ENCODE measurements at regions not wholly inside any gene's neighbourhood (a gene's known extent, or its start where the extent isn't known, plus 50 kb on each side); places are given as distances from the start of the nearest gene placed in this dataset.

GRCh38 chr2:187230088-187230487, 218.0 kb downstream of the CALCRL start:
- H3K27ac ChIP-seq (ENCODE audit: low read depth, low read length) = no peak overlapping the region
- no peaks in the 10 kb centered on the region for H3K4me1 ChIP-seq (ENCODE audit: insufficient read depth, low read length)
- H3K4me2 ChIP-seq (ENCODE audit: insufficient read depth, low read length) = no peak overlapping the region
- H3K27me3 ChIP-seq (ENCODE audit: insufficient read depth, low read length) = no peaks in the 10 kb centered on the region
- H4K20me1 ChIP-seq (ENCODE audit: insufficient read depth, low read length) = no peaks in the 10 kb centered on the region
- no peak for TF ChIP-seq CTCF (IDR thresholded peaks at IDR 0.05; ENCODE audit: extremely low read depth, low read depth, low read length)
- H3K9me3 ChIP-seq (ENCODE audit: low read depth, low read length) = no peaks in the 10 kb centered on the region
- H3K36me3 ChIP-seq (ENCODE audit: insufficient read depth, low read length) = no peaks in the 10 kb centered on the region
- no peak overlapping the region for H3K4me3 ChIP-seq (ENCODE audit: insufficient read depth, low read length)
- H2AFZ ChIP-seq (ENCODE audit: low read length) = no peak overlapping the region
- DNase-seq (ENCODE audit: insufficient read length, low spot score, missing footprints) = no peak
- H3K79me2 ChIP-seq (ENCODE audit: insufficient read depth, low read length) = no peaks in the 10 kb centered on the region

- H2AFZ ChIP-seq (ENCODE audit: low read length) = no peak overlapping the region
- H4K20me1 ChIP-seq (ENCODE audit: insufficient read depth, low read length) = no peaks in the 10 kb centered on the region
- no peaks in the 10 kb centered on the region for H3K79me2 ChIP-seq (ENCODE audit: insufficient read depth, low read length)
- H3K4me2 ChIP-seq (ENCODE audit: insufficient read depth, low read length) = no peak overlapping the region
- no peaks in the 10 kb centered on the region for H3K9me3 ChIP-seq (ENCODE audit: low read depth, low read length)
- H3K4me3 ChIP-seq (ENCODE audit: insufficient read depth, low read length) = no peak overlapping the region
- no peaks in the 10 kb centered on the region for H3K36me3 ChIP-seq (ENCODE audit: insufficient read depth, low read length)
- H3K4me1 ChIP-seq (ENCODE audit: insufficient read depth, low read length) = no peaks in the 10 kb centered on the region
- no peak for TF ChIP-seq CTCF (IDR thresholded peaks at IDR 0.05; ENCODE audit: extremely low read depth, low read depth, low read length)
- H3K27me3 ChIP-seq (ENCODE audit: insufficient read depth, low read length) = no peaks in the 10 kb centered on the region
- no peak for DNase-seq (ENCODE audit: insufficient read length, low spot score, missing footprints)
- no peak overlapping the region for H3K27ac ChIP-seq (ENCODE audit: low read depth, low read length)
Measured at GRCh38 chr2:187228986-187229385, 219.1 kb downstream of the CALCRL start.

- Histone ChIP-seq H4K20me1 (ENCODE audit: insufficient read depth, low read length) (no peaks in the 10 kb centered on the region), H3K27ac (ENCODE audit: low read depth, low read length) (no peak overlapping the region), H3K4me2 (ENCODE audit: insufficient read depth, low read length) (no peak overlapping the region), H3K79me2 (ENCODE audit: insufficient read depth, low read length) (no peaks in the 10 kb centered on the region), H3K4me1 (ENCODE audit: insufficient read depth, low read length) (no peaks in the 10 kb centered on the region), H3K9me3 (ENCODE audit: low read depth, low read length) (no peaks in the 10 kb centered on the region), H3K4me3 (ENCODE audit: insufficient read depth, low read length) (no peak overlapping the region), H3K36me3 (ENCODE audit: insufficient read depth, low read length) (no peaks in the 10 kb centered on the region), H2AFZ (ENCODE audit: low read length) (no peak overlapping the region), H3K27me3 (ENCODE audit: insufficient read depth, low read length) (no peaks in the 10 kb centered on the region)
- no peak for TF ChIP-seq CTCF (IDR thresholded peaks at IDR 0.05; ENCODE audit: extremely low read depth, low read depth, low read length)
- DNase-seq (ENCODE audit: insufficient read length, low spot score, missing footprints) = no peak
Measured at GRCh38 chr2:187224989-187225388, 223.1 kb downstream of the CALCRL start.

GRCh38 chr2:187220071-187220470, 228.0 kb downstream of the CALCRL start:
- no peak for DNase-seq (ENCODE audit: insufficient read length, low spot score, missing footprints)
- Histone ChIP-seq H3K79me2 (ENCODE audit: insufficient read depth, low read length) (no peaks in the 10 kb centered on the region), H3K4me2 (ENCODE audit: insufficient read depth, low read length) (no peak overlapping the region), H3K27ac (ENCODE audit: low read depth, low read length) (no peak overlapping the region), H4K20me1 (ENCODE audit: insufficient read depth, low read length) (no peaks in the 10 kb centered on the region), H3K4me3 (ENCODE audit: insufficient read depth, low read length) (no peak overlapping the region), H3K9me3 (ENCODE audit: low read depth, low read length) (no peaks in the 10 kb centered on the region), H2AFZ (ENCODE audit: low read length) (no peak overlapping the region), H3K4me1 (ENCODE audit: insufficient read depth, low read length) (no peaks in the 10 kb centered on the region), H3K27me3 (ENCODE audit: insufficient read depth, low read length) (no peaks in the 10 kb centered on the region), H3K36me3 (ENCODE audit: insufficient read depth, low read length) (no peaks in the 10 kb centered on the region)
- no peak for TF ChIP-seq CTCF (IDR thresholded peaks at IDR 0.05; ENCODE audit: extremely low read depth, low read depth, low read length)
